Ammon's horn (tissue), 1 donor: ENCODE measurements at regions not wholly inside any gene's neighbourhood (a gene's known extent, or its start where the extent isn't known, plus 50 kb on each side); places are given as distances from the start of the nearest gene placed in this dataset.
A peak's percentile ranks its signal among the peaks of the same experiment; 100 is the strongest.

Experiments used
- DNase-seq: peaks from one replicate; pipeline ENCODE4 v3.0.0-alpha.2; 2016; ENCODE audit warnings: low spot score

- DNase-seq = no peak
These were observed 98.4 kb downstream of the EFNB1 start for GRCh38 chrX:68927178-68927577.

- DNase-seq = no peak
These were observed 94.3 kb downstream of the EFNB1 start for GRCh38 chrX:68923147-68923546.

- no peak for DNase-seq
These were observed 93.2 kb downstream of the EFNB1 start for GRCh38 chrX:68922013-68922412.

- DNase-seq = no peak
These were observed 91.7 kb downstream of the EFNB1 start for GRCh38 chrX:68920561-68920960.

- DNase-seq = no peak
These were observed 90.9 kb downstream of the EFNB1 start for GRCh38 chrX:68919707-68920106.

GRCh38 chrX:68918202-68918601 lies 89.4 kb downstream of the EFNB1 start:
- DNase-seq = no peak

GRCh38 chrX:68917799-68918198 lies 89.0 kb downstream of the EFNB1 start:
- no peak for DNase-seq

GRCh38 chrX:68916891-68917290 lies 88.1 kb downstream of the EFNB1 start:
- DNase-seq = no peak

- DNase-seq = no peak
These were observed 87.0 kb downstream of the EFNB1 start for GRCh38 chrX:68915778-68916177.

GRCh38 chrX:68914479-68914946 lies 85.7 kb downstream of the EFNB1 start:
- DNase-seq = no peak

- no peak for DNase-seq
These were observed 84.4 kb downstream of the EFNB1 start for GRCh38 chrX:68913249-68913547.

GRCh38 chrX:68912113-68912512 lies 83.3 kb downstream of the EFNB1 start:
- no peak for DNase-seq

- DNase-seq = no peak
These were observed 82.1 kb downstream of the EFNB1 start for GRCh38 chrX:68910731-68911428.

- no peak for DNase-seq
These were observed 81.1 kb downstream of the EFNB1 start for GRCh38 chrX:68909945-68910344.

GRCh38 chrX:68908071-68908470 lies 79.2 kb downstream of the EFNB1 start:
- no peak for DNase-seq

- no peak for DNase-seq
These were observed 74.1 kb downstream of the EFNB1 start for GRCh38 chrX:68902706-68903504.

- no peak for DNase-seq
These were observed 72.7 kb downstream of the EFNB1 start for GRCh38 chrX:68901519-68901918.

- no peak for DNase-seq
These were observed 69.8 kb downstream of the EFNB1 start for GRCh38 chrX:68898598-68898997.

GRCh38 chrX:68897118-68897945 lies 68.5 kb downstream of the EFNB1 start:
- DNase-seq = no peak

GRCh38 chrX:68896581-68896980 lies 67.8 kb downstream of the EFNB1 start:
- DNase-seq = no peak

- no peak for DNase-seq
These were observed 67.0 kb downstream of the EFNB1 start for GRCh38 chrX:68895778-68896177.

- DNase-seq = peak; percentile 12
These were observed 66.5 kb downstream of the EFNB1 start for GRCh38 chrX:68895341-68895755.
